ENCODE measurements at regions not wholly inside any gene's neighbourhood (a gene's known extent, or its start where the extent isn't known, plus 50 kb on each side); places are given as distances from the start of the nearest gene placed in this dataset.
A peak's percentile ranks its signal among the peaks of the same experiment; 100 is the strongest.

DNA sequence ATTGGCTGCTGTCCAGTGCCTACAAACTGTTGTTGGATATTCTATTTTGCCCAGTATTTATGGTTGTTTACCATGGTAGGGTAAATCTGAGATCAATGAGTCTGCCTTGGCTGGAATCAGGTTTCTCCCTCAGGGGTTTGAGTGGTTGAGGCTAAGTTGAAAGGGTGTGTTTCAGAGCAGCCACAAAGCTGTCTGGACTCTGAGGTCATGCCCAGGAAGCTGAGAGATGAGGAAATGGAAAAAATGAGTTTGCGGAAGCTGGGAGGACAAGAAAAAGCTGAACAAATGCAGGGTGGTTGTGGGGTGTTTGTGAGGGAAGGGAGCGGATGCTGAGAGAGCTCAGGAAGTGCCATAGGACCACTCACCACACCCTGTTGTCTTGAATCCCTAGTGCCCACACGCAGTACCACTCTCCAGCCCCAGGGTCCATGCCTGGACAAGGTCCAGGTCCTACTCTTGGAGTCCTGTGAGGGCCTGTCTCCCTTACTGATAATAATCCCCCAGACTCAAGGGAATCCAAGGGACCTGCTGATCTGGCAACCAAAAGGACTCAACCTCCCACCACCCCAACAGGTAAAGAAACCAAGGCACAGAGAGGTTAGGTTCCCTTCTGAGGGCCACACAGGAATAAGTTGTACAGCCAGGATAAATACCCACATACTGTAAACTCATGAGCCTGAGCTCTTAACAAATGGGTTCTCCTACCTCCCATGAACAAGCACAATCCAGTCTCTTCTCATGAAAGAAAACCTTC is 81.6 kb downstream of the PPCDC start (continued):
- TF ChIP-seq, protein P1, sequence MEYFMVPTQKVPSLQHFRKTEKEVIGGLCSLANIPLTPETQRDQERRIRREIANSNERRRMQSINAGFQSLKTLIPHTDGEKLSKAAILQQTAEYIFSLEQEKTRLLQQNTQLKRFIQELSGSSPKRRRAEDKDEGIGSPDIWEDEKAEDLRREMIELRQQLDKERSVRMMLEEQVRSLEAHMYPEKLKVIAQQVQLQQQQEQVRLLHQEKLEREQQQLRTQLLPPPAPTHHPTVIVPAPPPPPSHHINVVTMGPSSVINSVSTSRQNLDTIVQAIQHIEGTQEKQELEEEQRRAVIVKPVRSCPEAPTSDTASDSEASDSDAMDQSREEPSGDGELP (IDR thresholded peaks at IDR 0.05; ENCODE audit: borderline replicate concordance, low read depth): no peak
- TF ChIP-seq KDM4B (CRISPR knock-in tag; IDR thresholded peaks at IDR 0.05): no peak
- TF ChIP-seq KDM5A (IDR thresholded peaks at IDR 0.05; ENCODE audit: borderline replicate concordance, low read length): no peak
- peak; percentile 60 for TF ChIP-seq PRDM10 (CRISPR knock-in tag; IDR thresholded peaks at IDR 0.05; ENCODE audit: low read depth)
- TF ChIP-seq PBX3 (CRISPR knock-in tag; IDR thresholded peaks at IDR 0.05; ENCODE audit: borderline replicate concordance): no peak
- TF ChIP-seq MTF2 (CRISPR knock-in tag; IDR thresholded peaks at IDR 0.05; ENCODE audit: borderline replicate concordance): no peak
- TF ChIP-seq NRL (CRISPR knock-in tag; IDR thresholded peaks at IDR 0.05; ENCODE audit: borderline replicate concordance): no peak
- no peak for TF ChIP-seq BHLHE40 (IDR thresholded peaks at IDR 0.05; ENCODE audit: low read length)
- TF ChIP-seq GPN1 (CRISPR knock-in tag; IDR thresholded peaks at IDR 0.05; ENCODE audit: borderline replicate concordance): no peak
- TF ChIP-seq, protein P2, sequence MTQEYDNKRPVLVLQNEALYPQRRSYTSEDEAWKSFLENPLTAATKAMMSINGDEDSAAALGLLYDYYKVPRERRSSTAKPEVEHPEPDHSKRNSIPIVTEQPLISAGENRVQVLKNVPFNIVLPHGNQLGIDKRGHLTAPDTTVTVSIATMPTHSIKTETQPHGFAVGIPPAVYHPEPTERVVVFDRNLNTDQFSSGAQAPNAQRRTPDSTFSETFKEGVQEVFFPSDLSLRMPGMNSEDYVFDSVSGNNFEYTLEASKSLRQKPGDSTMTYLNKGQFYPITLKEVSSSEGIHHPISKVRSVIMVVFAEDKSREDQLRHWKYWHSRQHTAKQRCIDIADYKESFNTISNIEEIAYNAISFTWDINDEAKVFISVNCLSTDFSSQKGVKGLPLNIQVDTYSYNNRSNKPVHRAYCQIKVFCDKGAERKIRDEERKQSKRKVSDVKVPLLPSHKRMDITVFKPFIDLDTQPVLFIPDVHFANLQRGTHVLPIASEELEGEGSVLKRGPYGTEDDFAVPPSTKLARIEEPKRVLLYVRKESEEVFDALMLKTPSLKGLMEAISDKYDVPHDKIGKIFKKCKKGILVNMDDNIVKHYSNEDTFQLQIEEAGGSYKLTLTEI (CRISPR knock-in tag; conservative IDR thresholded peaks at IDR 0.05): no peak
- peak; percentile 49; the same call in 1 of the 2 replicates for TF ChIP-seq ZMYM2 (CRISPR knock-in tag; IDR thresholded peaks at IDR 0.05)
- TF ChIP-seq, protein P3, sequence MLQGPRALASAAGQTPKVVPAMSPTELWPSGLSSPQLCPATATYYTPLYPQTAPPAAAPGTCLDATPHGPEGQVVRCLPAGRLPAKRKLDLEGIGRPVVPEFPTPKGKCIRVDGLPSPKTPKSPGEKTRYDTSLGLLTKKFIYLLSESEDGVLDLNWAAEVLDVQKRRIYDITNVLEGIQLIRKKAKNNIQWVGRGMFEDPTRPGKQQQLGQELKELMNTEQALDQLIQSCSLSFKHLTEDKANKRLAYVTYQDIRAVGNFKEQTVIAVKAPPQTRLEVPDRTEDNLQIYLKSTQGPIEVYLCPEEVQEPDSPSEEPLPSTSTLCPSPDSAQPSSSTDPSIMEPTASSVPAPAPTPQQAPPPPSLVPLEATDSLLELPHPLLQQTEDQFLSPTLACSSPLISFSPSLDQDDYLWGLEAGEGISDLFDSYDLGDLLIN (CRISPR knock-in tag; IDR thresholded peaks at IDR 0.05; ENCODE audit: borderline replicate concordance): no peak
- TF ChIP-seq, protein P4, sequence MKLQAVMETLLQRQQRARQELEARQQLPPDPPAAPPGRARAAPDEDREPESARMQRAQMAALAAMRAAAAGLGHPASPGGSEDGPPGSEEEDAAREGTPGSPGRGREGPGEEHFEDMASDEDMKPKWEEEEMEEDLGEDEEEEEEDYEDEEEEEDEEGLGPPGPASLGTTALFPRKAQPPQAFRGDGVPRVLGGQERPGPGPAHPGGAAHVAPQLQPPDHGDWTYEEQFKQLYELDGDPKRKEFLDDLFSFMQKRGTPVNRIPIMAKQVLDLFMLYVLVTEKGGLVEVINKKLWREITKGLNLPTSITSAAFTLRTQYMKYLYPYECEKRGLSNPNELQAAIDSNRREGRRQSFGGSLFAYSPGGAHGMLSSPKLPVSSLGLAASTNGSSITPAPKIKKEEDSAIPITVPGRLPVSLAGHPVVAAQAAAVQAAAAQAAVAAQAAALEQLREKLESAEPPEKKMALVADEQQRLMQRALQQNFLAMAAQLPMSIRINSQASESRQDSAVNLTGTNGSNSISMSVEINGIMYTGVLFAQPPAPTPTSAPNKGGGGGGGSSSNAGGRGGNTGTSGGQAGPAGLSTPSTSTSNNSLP (IDR thresholded peaks at IDR 0.05; ENCODE audit: low read depth, low read length): no peak
- TF ChIP-seq, protein P5, sequence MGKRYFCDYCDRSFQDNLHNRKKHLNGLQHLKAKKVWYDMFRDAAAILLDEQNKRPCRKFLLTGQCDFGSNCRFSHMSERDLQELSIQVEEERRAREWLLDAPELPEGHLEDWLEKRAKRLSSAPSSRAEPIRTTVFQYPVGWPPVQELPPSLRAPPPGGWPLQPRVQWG (CRISPR knock-in tag; IDR thresholded peaks at IDR 0.05; ENCODE audit: borderline replicate concordance, low read depth): no peak
- TF ChIP-seq SNAI1 (CRISPR knock-in tag; IDR thresholded peaks at IDR 0.05; ENCODE audit: borderline replicate concordance): no peak
- no peak for TF ChIP-seq POGZ (CRISPR knock-in tag; IDR thresholded peaks at IDR 0.05)
- no peak for TF ChIP-seq HNRNPLL (IDR thresholded peaks at IDR 0.05; ENCODE audit: low read depth, low read length, poor library complexity, severe bottlenecking)

Measured in HepG2 (cell line).